NCI-H446 treated with DMSO at 0.1 percent for 48 hours (cell line): ENCODE measurements at regions not wholly inside any gene's neighbourhood (a gene's known extent, or its start where the extent isn't known, plus 50 kb on each side); places are given as distances from the start of the nearest gene placed in this dataset.

Source experiments
- DNase-seq: peaks from one replicate; lab custom pipeline; 2025; lab: John Stamatoyannopoulos, UW

GRCh38 chr6:11296449-11297375 is 64.2 kb upstream of the NEDD9 start:
- DNase-seq, result no peak

GRCh38 chr6:11295969-11296368 is 63.5 kb upstream of the NEDD9 start:
- no peak for DNase-seq

GRCh38 chr6:11294228-11294627 is 61.8 kb upstream of the NEDD9 start:
- DNase-seq, result no peak

GRCh38 chr6:11292594-11293236 is 60.2 kb upstream of the NEDD9 start:
- DNase-seq, result no peak

GRCh38 chr6:11292091-11292490 is 59.6 kb upstream of the NEDD9 start:
- no peak for DNase-seq

- DNase-seq, result no peak
These were observed 59.1 kb upstream of the NEDD9 start for GRCh38 chr6:11291582-11291981.

- no peak for DNase-seq
These were observed 57.6 kb upstream of the NEDD9 start for GRCh38 chr6:11290027-11290426.

- DNase-seq, result no peak
These were observed 55.6 kb upstream of the NEDD9 start for GRCh38 chr6:11288065-11288464.

GRCh38 chr6:11284996-11285395 is 52.5 kb upstream of the NEDD9 start:
- no peak for DNase-seq

GRCh38 chr6:11283629-11284028 is 51.2 kb upstream of the NEDD9 start:
- DNase-seq, result no peak

GRCh38 chr6:11282875-11283274 is 50.4 kb upstream of the NEDD9 start:
- no peak for DNase-seq
